SK-N-SH treated with all-trans-retinoic acid at 6 μM for 48 hours (cell line): ENCODE measurements at regions not wholly inside any gene's neighbourhood (a gene's known extent, or its start where the extent isn't known, plus 50 kb on each side); places are given as distances from the start of the nearest gene placed in this dataset.

ENCODE experiments used
- ATAC-seq: fragments of 200-7000 bp; cut with Tn5 transposase; 3 replicates; pipeline ENCODE4 v1.9.1; 2020; ENCODE audit warnings: mild to moderate bottlenecking, moderate library complexity
- BACH2 ChIP-seq: fragments of 250-450 bp; sonication (Bioruptor Pico); IDR thresholded peaks from 2 replicates; pipeline ENCODE4 v1.9.0; 2021; ENCODE audit warnings: mild to moderate bottlenecking, borderline replicate concordance
- CREB5 ChIP-seq: fragments of 250-450 bp; sonication (Bioruptor Pico); IDR thresholded peaks from 2 replicates; pipeline ENCODE4 v1.5.1; 2020; ENCODE audit warnings: low read depth, mild to moderate bottlenecking, moderate library complexity
- CSDC2 ChIP-seq: fragments of 250-450 bp; sonication (Bioruptor Pico); IDR thresholded peaks from 2 replicates; pipeline ENCODE4 v1.5.0; 2020; ENCODE audit warnings: mild to moderate bottlenecking, moderate library complexity
- CSRNP3 ChIP-seq: fragments of 250-450 bp; sonication (Bioruptor Pico); IDR thresholded peaks from 2 replicates; pipeline ENCODE4 v1.5.1; 2021; ENCODE audit warnings: mild to moderate bottlenecking, moderate library complexity
- ESRRG ChIP-seq: fragments of 250-450 bp; sonication (Bioruptor Pico); IDR thresholded peaks from 2 replicates; pipeline ENCODE4 v1.6.1; 2021; ENCODE audit warnings: mild to moderate bottlenecking
- ISL1 ChIP-seq: fragments of 250-450 bp; sonication (Bioruptor Pico); IDR thresholded peaks from 2 replicates; pipeline ENCODE4 v2.1.2; 2022; ENCODE audit warnings: mild to moderate bottlenecking, moderate library complexity
- OSR1 ChIP-seq: fragments of 250-450 bp; sonication (Bioruptor Pico); IDR thresholded peaks from 2 replicates; pipeline ENCODE4 v1.8.0; 2022; ENCODE audit warnings: moderate library complexity, mild to moderate bottlenecking, inconsistent platforms
- POU6F1 ChIP-seq: fragments of 250-450 bp; sonication (Bioruptor Pico); IDR thresholded peaks from 2 replicates; pipeline ENCODE4 v1.8.0; 2021; ENCODE audit warnings: low read depth, mild to moderate bottlenecking, moderate library complexity, borderline replicate concordance
- PPARA ChIP-seq: fragments of 250-450 bp; sonication (Bioruptor Pico); IDR thresholded peaks from 2 replicates; pipeline ENCODE4 v1.5.0; 2020; ENCODE audit warnings: mild to moderate bottlenecking, borderline replicate concordance
- RARB ChIP-seq: fragments of 250-450 bp; sonication (Bioruptor Pico); IDR thresholded peaks from 2 replicates; pipeline ENCODE4 v1.8.0; 2021; ENCODE audit warnings: mild to moderate bottlenecking, moderate library complexity
- SNAI2 ChIP-seq: fragments of 250-450 bp; sonication (Bioruptor Pico); IDR thresholded peaks from 2 replicates; pipeline ENCODE4 v1.5.0; 2020; ENCODE audit warnings: mild to moderate bottlenecking, moderate library complexity
- TCF4 ChIP-seq: fragments of 250-450 bp; sonication (Bioruptor Pico); IDR thresholded peaks from 2 replicates; pipeline ENCODE4 v1.8.0; 2021; ENCODE audit warnings: mild to moderate bottlenecking, moderate library complexity, borderline replicate concordance
- TOX ChIP-seq: fragments of 250-450 bp; sonication (Bioruptor Pico); IDR thresholded peaks from 2 replicates; pipeline ENCODE4 v1.8.0; 2021; ENCODE audit warnings: mild to moderate bottlenecking, moderate library complexity, borderline replicate concordance
- ZC3H10 ChIP-seq: fragments of 250-450 bp; sonication (Bioruptor Pico); IDR thresholded peaks from 2 replicates; pipeline ENCODE4 v1.5.1; 2021; ENCODE audit warnings: mild to moderate bottlenecking, moderate library complexity
- ZFP3 ChIP-seq: fragments of 250-450 bp; sonication (Bioruptor Pico); IDR thresholded peaks from 2 replicates; pipeline ENCODE4 v1.5.0; 2020; ENCODE audit warnings: mild to moderate bottlenecking, moderate library complexity
- ZNF565 ChIP-seq: fragments of 450-650 bp; formaldehyde crosslinking; conservative IDR thresholded peaks from 2 replicates; pipeline ENCODE4 v1.5.0; 2020; ENCODE audit warnings: low read depth, mild to moderate bottlenecking, moderate library complexity
- ZNF70 ChIP-seq: fragments of 450-650 bp; formaldehyde crosslinking; IDR thresholded peaks from 2 replicates; pipeline ENCODE4 v1.5.0; 2020; ENCODE audit warnings: mild to moderate bottlenecking, moderate library complexity
- ZNF8 ChIP-seq: fragments of 450-650 bp; formaldehyde crosslinking; IDR thresholded peaks from 2 replicates; pipeline ENCODE4 v1.5.0; 2020; ENCODE audit warnings: mild to moderate bottlenecking, moderate library complexity
- TF ChIP-seq, protein P1 (sequence below): fragments of 250-450 bp; sonication (Bioruptor Pico); IDR thresholded peaks from 2 replicates; pipeline ENCODE4 v1.5.0; 2020; ENCODE audit warnings: mild to moderate bottlenecking, moderate library complexity

DNA sequence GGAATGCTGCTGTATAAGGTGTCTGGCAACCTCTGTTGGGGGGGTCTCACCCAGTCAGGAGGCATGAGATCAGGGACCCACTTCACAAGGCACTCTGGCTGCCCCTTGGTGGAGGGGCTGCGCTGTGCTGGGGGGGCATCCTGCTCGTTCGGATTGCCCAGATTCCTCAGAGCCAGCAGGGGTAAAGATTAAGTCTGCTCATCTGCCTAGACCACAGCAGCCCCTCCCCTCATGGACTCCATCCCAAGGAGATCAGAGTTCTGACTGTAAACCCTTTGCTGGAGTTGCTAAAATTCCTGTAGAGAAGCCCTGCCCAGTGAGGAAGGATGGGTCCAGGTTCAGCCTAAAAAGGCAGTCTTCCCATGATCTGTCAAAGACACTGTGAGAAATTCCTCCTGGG, 262.0 kb upstream of the C9orf72 start:
- TF ChIP-seq CREB5 (CRISPR knock-in tag): no peak
- no peak for ATAC-seq

DNA sequence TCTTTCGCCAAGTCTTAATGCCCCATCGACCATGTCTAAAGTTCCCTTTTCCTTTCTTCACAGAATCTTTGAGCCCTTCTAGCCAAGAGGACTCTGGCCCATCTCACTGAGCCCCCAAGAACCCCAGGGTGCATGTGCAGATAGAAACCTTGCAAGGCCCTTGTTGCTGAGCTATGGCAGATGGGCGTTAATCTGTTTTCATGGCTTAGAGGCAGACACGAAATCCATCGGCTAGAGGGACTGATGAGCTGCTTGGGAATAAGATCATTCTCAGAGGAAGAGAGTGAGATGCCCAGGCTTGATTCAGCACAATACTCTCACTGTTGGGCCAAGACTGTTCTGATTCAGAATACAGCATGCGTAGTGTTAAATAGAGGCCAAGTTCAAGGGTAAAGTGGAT, 262.5 kb upstream of the C9orf72 start:
- TF ChIP-seq CSDC2 (CRISPR knock-in tag): no peak
- TF ChIP-seq BACH2 (CRISPR knock-in tag): no peak
- TF ChIP-seq ZNF565 (CRISPR knock-in tag): no peak
- TF ChIP-seq TCF4 (CRISPR knock-in tag): no peak
- TF ChIP-seq RARB (CRISPR knock-in tag): no peak
- TF ChIP-seq ZNF8: no peak
- no peak for TF ChIP-seq ZC3H10 (CRISPR knock-in tag)
- no peak for TF ChIP-seq TOX (CRISPR knock-in tag)
- TF ChIP-seq, protein P1, sequence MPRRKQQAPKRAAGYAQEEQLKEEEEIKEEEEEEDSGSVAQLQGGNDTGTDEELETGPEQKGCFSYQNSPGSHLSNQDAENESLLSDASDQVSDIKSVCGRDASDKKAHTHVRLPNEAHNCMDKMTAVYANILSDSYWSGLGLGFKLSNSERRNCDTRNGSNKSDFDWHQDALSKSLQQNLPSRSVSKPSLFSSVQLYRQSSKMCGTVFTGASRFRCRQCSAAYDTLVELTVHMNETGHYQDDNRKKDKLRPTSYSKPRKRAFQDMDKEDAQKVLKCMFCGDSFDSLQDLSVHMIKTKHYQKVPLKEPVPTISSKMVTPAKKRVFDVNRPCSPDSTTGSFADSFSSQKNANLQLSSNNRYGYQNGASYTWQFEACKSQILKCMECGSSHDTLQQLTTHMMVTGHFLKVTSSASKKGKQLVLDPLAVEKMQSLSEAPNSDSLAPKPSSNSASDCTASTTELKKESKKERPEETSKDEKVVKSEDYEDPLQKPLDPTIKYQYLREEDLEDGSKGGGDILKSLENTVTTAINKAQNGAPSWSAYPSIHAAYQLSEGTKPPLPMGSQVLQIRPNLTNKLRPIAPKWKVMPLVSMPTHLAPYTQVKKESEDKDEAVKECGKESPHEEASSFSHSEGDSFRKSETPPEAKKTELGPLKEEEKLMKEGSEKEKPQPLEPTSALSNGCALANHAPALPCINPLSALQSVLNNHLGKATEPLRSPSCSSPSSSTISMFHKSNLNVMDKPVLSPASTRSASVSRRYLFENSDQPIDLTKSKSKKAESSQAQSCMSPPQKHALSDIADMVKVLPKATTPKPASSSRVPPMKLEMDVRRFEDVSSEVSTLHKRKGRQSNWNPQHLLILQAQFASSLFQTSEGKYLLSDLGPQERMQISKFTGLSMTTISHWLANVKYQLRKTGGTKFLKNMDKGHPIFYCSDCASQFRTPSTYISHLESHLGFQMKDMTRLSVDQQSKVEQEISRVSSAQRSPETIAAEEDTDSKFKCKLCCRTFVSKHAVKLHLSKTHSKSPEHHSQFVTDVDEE (CRISPR knock-in tag): no peak
- no peak for TF ChIP-seq ZFP3 (CRISPR knock-in tag)
- TF ChIP-seq ESRRG (CRISPR knock-in tag): no peak
- no peak for TF ChIP-seq CREB5 (CRISPR knock-in tag)
- no peak for TF ChIP-seq ZNF70 (CRISPR knock-in tag)
- no peak for TF ChIP-seq SNAI2 (CRISPR knock-in tag)
- TF ChIP-seq OSR1: no peak
- no peak for TF ChIP-seq POU6F1 (CRISPR knock-in tag)
- TF ChIP-seq CSRNP3 (CRISPR knock-in tag): no peak
- no peak for ATAC-seq

DNA sequence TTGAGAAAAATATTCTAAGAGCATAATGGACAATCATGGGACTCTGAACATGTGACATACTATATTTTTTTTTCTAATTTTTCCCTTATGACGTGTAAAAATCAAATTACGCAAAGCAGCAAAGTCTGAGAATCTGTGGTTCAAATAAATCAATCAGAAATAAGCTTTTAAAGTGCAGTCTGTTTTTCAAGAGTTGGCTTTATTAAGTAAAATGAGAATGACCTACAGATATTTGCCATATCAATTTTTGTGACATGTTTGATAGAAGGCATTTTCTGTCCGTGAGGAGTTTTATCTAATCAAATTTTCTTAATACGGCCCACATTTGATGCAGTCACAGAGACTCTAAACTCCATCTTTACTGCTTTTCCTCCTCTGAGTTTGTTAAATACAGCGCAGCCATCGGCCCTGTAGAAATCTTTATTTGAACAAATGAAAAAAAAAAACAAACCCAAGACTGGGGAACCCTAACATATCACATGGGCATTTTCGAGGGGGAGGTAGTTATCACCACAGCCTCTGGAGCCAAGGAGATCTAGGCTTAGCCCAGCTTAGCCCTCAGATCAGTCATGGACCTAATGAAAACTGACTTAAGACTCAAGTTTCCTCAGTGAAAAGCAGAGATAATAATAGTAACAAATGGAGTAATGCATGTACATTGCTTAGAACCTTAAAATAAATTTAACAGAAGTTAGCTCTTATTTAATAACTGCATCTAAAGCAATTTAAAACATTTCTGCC, 263.6 kb upstream of the C9orf72 start:
- ATAC-seq: peak; percentile 82
- peak; percentile 77 for TF ChIP-seq ZFP3 (CRISPR knock-in tag)
- TF ChIP-seq, protein P1 (CRISPR knock-in tag): peak; percentile 99
- 0 out of 2 replicates have a peak, but pooled peaks have one; percentile 81 for TF ChIP-seq SNAI2 (CRISPR knock-in tag)
- peak; percentile 95; the same call in 1 of the 2 replicates for TF ChIP-seq POU6F1 (CRISPR knock-in tag)
- TF ChIP-seq ISL1 (CRISPR knock-in tag): peak; percentile 100
- peak; percentile 98 for TF ChIP-seq CREB5 (CRISPR knock-in tag)
- TF ChIP-seq TCF4 (CRISPR knock-in tag): peak; percentile 91
- no peak for TF ChIP-seq TOX (CRISPR knock-in tag)
- no peak for TF ChIP-seq PPARA
